ENCODE measurements at regions not wholly inside any gene's neighbourhood (a gene's known extent, or its start where the extent isn't known, plus 50 kb on each side); places are given as distances from the start of the nearest gene placed in this dataset.

GRCh38 chr3:152105446-152105845 is 163.3 kb upstream of the MBNL1 start:
- TF ChIP-seq POLR2A (IDR thresholded peaks at IDR 0.05): no peak
- TF ChIP-seq CTCF (IDR thresholded peaks at IDR 0.05): no peak
- intact Hi-C loops (cut with DNase I): no loop called here
- Histone ChIP-seq H3K27ac (no peak overlapping the region), H3K36me3 (no peaks in the 10 kb centered on the region), H3K4me1 (no peaks in the 10 kb centered on the region), H3K9me3 (no peaks in the 10 kb centered on the region), H3K27me3 (no peaks in the 10 kb centered on the region), H3K4me3 (no peak overlapping the region)
- no peak for DNase-seq
- WGBS, 2 donors: 74 to 76% methylated on average over 5 of the region's 5 CpGs

DNA sequence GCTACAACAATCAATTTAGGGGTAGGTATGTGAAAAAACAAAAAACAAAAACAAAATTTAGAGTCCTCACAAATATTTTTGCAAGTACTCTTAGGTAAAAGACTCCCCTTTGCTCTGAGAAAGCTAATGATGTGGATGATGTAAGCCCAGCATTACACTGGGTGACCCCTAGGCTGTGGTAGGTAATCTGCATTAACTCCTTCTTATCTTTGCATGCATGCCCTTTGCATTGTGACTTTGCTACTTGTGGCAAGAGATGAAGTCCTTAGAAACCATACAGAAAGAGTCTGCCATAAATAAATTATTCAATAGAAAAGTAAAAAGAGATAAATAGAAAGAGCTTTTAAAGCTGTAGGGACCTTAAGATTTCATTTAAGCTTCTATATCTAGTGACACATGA is 159.7 kb upstream of the MBNL1 start:
- H3K9me3 ChIP-seq: no peaks in the 10 kb centered on the region
- H3K4me1 ChIP-seq: no peaks in the 10 kb centered on the region
- H3K27ac ChIP-seq: no peak overlapping the region
- H3K4me3 ChIP-seq: no peak overlapping the region
- no peak for DNase-seq
- intact Hi-C loops (cut with DNase I): no loop called here
- no peaks in the 10 kb centered on the region for H3K27me3 ChIP-seq
- no peaks in the 10 kb centered on the region for H3K36me3 ChIP-seq
- TF ChIP-seq CTCF (IDR thresholded peaks at IDR 0.05) (no peak), POLR2A (IDR thresholded peaks at IDR 0.05) (no peak)

DNA sequence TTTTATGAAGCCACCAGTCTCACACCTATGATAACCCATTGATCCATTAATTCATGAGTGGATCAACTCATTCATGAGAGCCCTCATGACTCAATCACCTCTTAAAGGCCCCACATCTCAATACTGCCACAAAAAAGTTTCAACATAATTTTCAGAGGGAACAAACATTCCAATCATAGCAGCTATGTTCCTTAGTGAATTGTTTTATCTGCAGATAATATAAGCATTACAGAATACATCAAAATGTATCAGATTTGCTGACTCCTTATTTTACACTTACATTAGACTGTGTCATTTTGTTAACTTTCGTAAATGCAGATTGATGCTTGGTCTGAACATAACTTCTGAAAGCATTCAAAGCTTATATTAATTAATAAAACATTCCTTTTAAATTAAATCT is 155.3 kb upstream of the MBNL1 start:
- 94 to 96% methylated on average over 1 of the region's 1 CpG for WGBS, 2 donors
- H3K27me3 ChIP-seq: no peaks in the 10 kb centered on the region
- H3K4me1 ChIP-seq: no peaks in the 10 kb centered on the region
- intact Hi-C loops (cut with DNase I): no loop called here
- H3K4me3 ChIP-seq: no peak overlapping the region
- no peak for TF ChIP-seq CTCF (IDR thresholded peaks at IDR 0.05)
- no peak for TF ChIP-seq POLR2A (IDR thresholded peaks at IDR 0.05)
- H3K36me3 ChIP-seq: no peaks in the 10 kb centered on the region
- no peaks in the 10 kb centered on the region for H3K9me3 ChIP-seq
- H3K27ac ChIP-seq: no peak overlapping the region
- DNase-seq: no peak

DNA sequence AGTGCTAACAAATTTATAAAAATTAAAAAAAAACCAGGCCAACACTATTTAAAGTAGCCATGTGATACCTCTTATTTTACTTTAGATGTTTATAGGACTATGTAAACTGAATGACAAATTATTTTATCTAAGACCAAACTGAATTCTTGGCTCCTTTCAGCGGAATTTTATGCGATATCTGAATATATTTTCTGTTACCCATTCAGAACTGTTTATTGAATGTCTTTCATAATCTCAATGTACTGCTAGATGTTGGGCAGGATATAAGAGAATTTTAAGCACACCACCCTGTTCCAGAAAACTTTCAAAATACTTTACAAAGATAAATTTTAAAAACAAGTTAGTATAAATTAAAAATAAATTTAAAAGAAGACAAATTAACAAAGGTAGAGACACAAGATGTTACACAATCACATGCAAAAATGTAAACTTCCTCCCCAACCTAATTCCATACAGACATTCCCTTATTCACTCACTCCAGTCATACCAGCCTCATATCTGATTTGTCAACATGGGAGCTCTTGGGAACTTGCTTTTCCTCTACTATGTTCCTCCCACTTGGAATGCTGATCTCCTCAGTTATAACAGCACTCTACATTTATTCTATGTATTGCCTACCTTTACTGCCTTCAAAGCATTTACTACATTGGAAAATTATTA is 154.6 kb upstream of the MBNL1 start:
- intact Hi-C loops (cut with DNase I): no loop called here
- Histone ChIP-seq H3K4me1 (no peaks in the 10 kb centered on the region), H3K36me3 (no peaks in the 10 kb centered on the region), H3K9me3 (no peaks in the 10 kb centered on the region), H3K4me3 (no peak overlapping the region), H3K27me3 (no peaks in the 10 kb centered on the region), H3K27ac (no peak overlapping the region)
- no peak for DNase-seq
- TF ChIP-seq CTCF (IDR thresholded peaks at IDR 0.05): no peak
- no peak for TF ChIP-seq POLR2A (IDR thresholded peaks at IDR 0.05)
- WGBS, 2 donors: 88 to 89% methylated on average over 2 of the region's 2 CpGs

GRCh38 chr3:152120601-152121269 is 148.0 kb upstream of the MBNL1 start:
- no peaks in the 10 kb centered on the region for H3K9me3 ChIP-seq
- TF ChIP-seq POLR2A (IDR thresholded peaks at IDR 0.05) (no peak), CTCF (IDR thresholded peaks at IDR 0.05) (no peak)
- DNase-seq: no peak
- H3K36me3 ChIP-seq: no peaks in the 10 kb centered on the region
- H3K27ac ChIP-seq: no peak overlapping the region
- no peaks in the 10 kb centered on the region for H3K4me1 ChIP-seq
- no peak overlapping the region for H3K4me3 ChIP-seq
- 54 to 83% methylated on average over 2 of the region's 2 CpGs for WGBS, 2 donors
- intact Hi-C loops (cut with DNase I): no loop called here
- H3K27me3 ChIP-seq: no peaks in the 10 kb centered on the region

Data from esophagus squamous epithelium (tissue), 5 donors.